Keratinocyte (primary cell): ENCODE measurements at regions not wholly inside any gene's neighbourhood (a gene's known extent, or its start where the extent isn't known, plus 50 kb on each side); places are given as distances from the start of the nearest gene placed in this dataset.

Experiments used
- CTCF ChIP-seq, 3 experiments: IDR thresholded peaks in 1 of 3; conservative IDR thresholded peaks in 1 of 3; optimal IDR thresholded peaks in 1 of 3; 2 replicates in 2 of 3; 3 replicates in 1 of 3; pipeline versions ENCODE3 to v1.5.1; 2011; ENCODE audit warnings: low read length in 3 of 3, mild to moderate bottlenecking in 3 of 3, moderate library complexity in 2 of 3, control low read depth in 1 of 3, inconsistent platforms in 1 of 3; ENCODE audit not compliant: insufficient read depth in 2 of 3; ENCODE audit errors: extremely low read depth in 1 of 3
- EZH2 ChIP-seq: IDR thresholded peaks from one replicate; pipeline ENCODE4 v1.6.1; 2012; ENCODE audit warnings: inconsistent platforms, mild to moderate bottlenecking, low read length, moderate library complexity

- TF ChIP-seq CTCF (optimal IDR thresholded peaks at IDR 0.05 in 1 of 3, IDR thresholded peaks at IDR 0.05 in 1 of 3, conservative IDR thresholded peaks at IDR 0.05 in 1 of 3; ENCODE audit: extremely low read depth in 1 of 3, insufficient read depth in 2 of 3, low read length in 3 of 3) (no peak), EZH2 (no peak)
These were observed 64.3 kb upstream of the ATL2 start for GRCh38 chr2:38441346-38441745.
